Coronary artery (tissue), 2 donors: ENCODE measurements at regions not wholly inside any gene's neighbourhood (a gene's known extent, or its start where the extent isn't known, plus 50 kb on each side); places are given as distances from the start of the nearest gene placed in this dataset.

Source experiments
- DNase-seq: peaks from one replicate; pipeline ENCODE4 v3.0.0-alpha.2; 2017; ENCODE audit warnings: low spot score
- H3K27ac ChIP-seq, 2 donors: fragments of 200-600 bp; sonication (generic); one replicate each; pipeline ENCODE4 v1.5.1; 2016 to 2019
- H3K4me3 ChIP-seq: fragments of 200-600 bp; sonication (generic); 2 replicates; pipeline ENCODE4 v1.5.1; 2016; ENCODE audit warnings: mild to moderate bottlenecking, moderate library complexity
- CTCF ChIP-seq: fragments of 200-600 bp; sonication (generic); IDR thresholded peaks from one replicate; pipeline ENCODE4 v1.5.1; 2019; ENCODE audit warnings: antibody characterized with exemption

GRCh38 chr1:187283984-187284383 is 455.2 kb downstream of the PLA2G4A start:
- no peak for DNase-seq
- H3K4me3 ChIP-seq, result no peak overlapping the region
- H3K27ac ChIP-seq, result no peak overlapping the region
- no peak for TF ChIP-seq CTCF

- no peak for TF ChIP-seq CTCF
- Histone ChIP-seq H3K27ac (no peak overlapping the region), H3K4me3 (no peak overlapping the region)
- DNase-seq, result no peak
These were observed 465.9 kb downstream of the PLA2G4A start for GRCh38 chr1:187294421-187295201.

- Histone ChIP-seq H3K4me3 (no peak overlapping the region), H3K27ac (no peak overlapping the region)
- no peak for TF ChIP-seq CTCF
- DNase-seq, result no peak
These were observed 471.3 kb downstream of the PLA2G4A start for GRCh38 chr1:187300081-187300480.

- Histone ChIP-seq H3K4me3 (no peak overlapping the region), H3K27ac (no peak overlapping the region)
- DNase-seq, result no peak
- TF ChIP-seq CTCF, result no peak
These were observed 478.1 kb downstream of the PLA2G4A start for GRCh38 chr1:187306710-187307415.

GRCh38 chr1:187310038-187310631 is 481.4 kb downstream of the PLA2G4A start:
- DNase-seq, result no peak
- no peak for TF ChIP-seq CTCF
- H3K4me3 ChIP-seq, result no peak overlapping the region
- H3K27ac ChIP-seq, result no peak overlapping the region

GRCh38 chr1:187313115-187313514 is 484.4 kb downstream of the PLA2G4A start:
- no peak overlapping the region for H3K27ac ChIP-seq
- no peak for DNase-seq
- no peak for TF ChIP-seq CTCF
- H3K4me3 ChIP-seq, result no peak overlapping the region
